Naive B cell (primary cell): ENCODE measurements at regions not wholly inside any gene's neighbourhood (a gene's known extent, or its start where the extent isn't known, plus 50 kb on each side); places are given as distances from the start of the nearest gene placed in this dataset.

Experiments used
- ATAC-seq, 2 donors: fragments of 150-1000 bp; cut with Tn5 transposase; 2 replicates each; pipeline ENCODE4 v1.10.0; 2021; ENCODE audit warnings: low read depth in 2 of 2, mild to moderate bottlenecking in 2 of 2, moderate library complexity in 2 of 2
- DNase-seq: peaks from one replicate; pipeline ENCODE4 v3.0.0; 2022
- H3K27ac Mint-ChIP-seq, 6 donors: one replicate each; pipeline ENCODE4 v1.8.0; 2020 to 2022; ENCODE audit warnings: mild to moderate bottlenecking in 6 of 6, mixed read lengths in 6 of 6, moderate library complexity in 5 of 6, inconsistent platforms in 2 of 6
- H3K27me3 Mint-ChIP-seq, 3 donors: one replicate each; pipeline ENCODE4 v1.8.0; 2021 to 2022; ENCODE audit warnings: mixed read lengths in 3 of 3, mild to moderate bottlenecking in 1 of 3
- H3K36me3 Mint-ChIP-seq, 2 donors: one replicate each; pipeline ENCODE4 v1.8.0; 2020 to 2022; ENCODE audit warnings: mixed read lengths in 2 of 2, inconsistent platforms in 1 of 2, mild to moderate bottlenecking in 1 of 2
- H3K4me1 Mint-ChIP-seq, 3 donors: one replicate each; pipeline ENCODE4 v1.8.0; 2020 to 2022; ENCODE audit warnings: mixed read lengths in 3 of 3, inconsistent platforms in 1 of 3, mild to moderate bottlenecking in 1 of 3, moderate library complexity in 1 of 3
- H3K4me3 Mint-ChIP-seq, 8 donors: one replicate each; pipeline ENCODE4 v1.8.0; 2020 to 2022; ENCODE audit warnings: mild to moderate bottlenecking in 8 of 8, mixed read lengths in 8 of 8, moderate library complexity in 8 of 8, inconsistent platforms in 2 of 8
- H3K9me3 Mint-ChIP-seq, 7 donors: one replicate each; pipeline ENCODE4 v1.8.0; 2020 to 2022; ENCODE audit warnings: mixed read lengths in 7 of 7, mild to moderate bottlenecking in 5 of 7, inconsistent platforms in 2 of 7, moderate library complexity in 1 of 7

GRCh38 chr15:23897531-23897930, 210.4 kb upstream of the NDN start:
- H3K9me3 Mint-ChIP-seq = peaks cover 5 to 16% (median 15%) of the 10 kb centered on the region in 7 donors
- H3K27me3 Mint-ChIP-seq = no peaks in the 10 kb centered on the region
- H3K27ac Mint-ChIP-seq = no peak overlapping the region
- no peaks in the 10 kb centered on the region for H3K36me3 Mint-ChIP-seq
- ATAC-seq (no peak), DNase-seq (no peak)
- H3K4me1 Mint-ChIP-seq = no peaks in the 10 kb centered on the region
- no peak overlapping the region for H3K4me3 Mint-ChIP-seq

- Mint-ChIP-seq H3K4me1 (no peaks in the 10 kb centered on the region), H3K27me3 (no peaks in the 10 kb centered on the region), H3K36me3 (no peaks in the 10 kb centered on the region), H3K4me3 (no peak overlapping the region), H3K27ac (no peak overlapping the region), H3K9me3 (peaks cover 0 to 12% (median 1%) of the 10 kb centered on the region in 7 donors)
- DNase-seq (no peak), ATAC-seq (no peak)
Observed at GRCh38 chr15:23910030-23910429, 222.9 kb upstream of the NDN start.

- Mint-ChIP-seq H3K4me3 (no peak overlapping the region), H3K4me1 (no peaks in the 10 kb centered on the region), H3K9me3 (peaks cover 0 to 12% (median 1%) of the 10 kb centered on the region in 7 donors), H3K36me3 (no peaks in the 10 kb centered on the region), H3K27ac (no peak overlapping the region), H3K27me3 (no peaks in the 10 kb centered on the region)
- no peak for DNase-seq
- no peak for ATAC-seq
Observed at GRCh38 chr15:23912191-23912590, 225.1 kb upstream of the NDN start.

GRCh38 chr15:23913081-23913480, 226.0 kb upstream of the NDN start:
- no peak overlapping the region for H3K27ac Mint-ChIP-seq
- H3K9me3 Mint-ChIP-seq = peaks cover 0 to 12% (median 1%) of the 10 kb centered on the region in 7 donors
- H3K4me1 Mint-ChIP-seq = no peaks in the 10 kb centered on the region
- no peaks in the 10 kb centered on the region for H3K36me3 Mint-ChIP-seq
- no peaks in the 10 kb centered on the region for H3K27me3 Mint-ChIP-seq
- DNase-seq (no peak), ATAC-seq (no peak)
- no peak overlapping the region for H3K4me3 Mint-ChIP-seq

- ATAC-seq = no peak
- H3K9me3 Mint-ChIP-seq = peaks cover 0 to 12% (median 1%) of the 10 kb centered on the region in 7 donors
Observed at GRCh38 chr15:23913635-23914034, 226.5 kb upstream of the NDN start.

GRCh38 chr15:23924686-23925085, 237.6 kb upstream of the NDN start:
- H3K9me3 Mint-ChIP-seq = peaks cover 0 to 13% (median 4%) of the 10 kb centered on the region in 7 donors
- no peak for DNase-seq
- H3K27ac Mint-ChIP-seq = no peak overlapping the region
- ATAC-seq = no peak
- H3K36me3 Mint-ChIP-seq = no peaks in the 10 kb centered on the region
- H3K4me3 Mint-ChIP-seq = no peak overlapping the region
- H3K27me3 Mint-ChIP-seq = no peaks in the 10 kb centered on the region
- H3K4me1 Mint-ChIP-seq = no peaks in the 10 kb centered on the region

More at GRCh38 chr15:23913635-23914034, 226.5 kb upstream of the NDN start:
- no peak overlapping the region for H3K4me3 Mint-ChIP-seq
- no peaks in the 10 kb centered on the region for H3K36me3 Mint-ChIP-seq
- no peak overlapping the region for H3K27ac Mint-ChIP-seq
- H3K4me1 Mint-ChIP-seq = no peaks in the 10 kb centered on the region
- no peak for DNase-seq
- no peaks in the 10 kb centered on the region for H3K27me3 Mint-ChIP-seq

- ATAC-seq (no peak), DNase-seq (no peak)
- Mint-ChIP-seq H3K4me1 (no peaks in the 10 kb centered on the region), H3K27ac (no peak overlapping the region), H3K4me3 (no peak overlapping the region), H3K27me3 (no peaks in the 10 kb centered on the region), H3K9me3 (peaks cover 0 to 8% (median 6%) of the 10 kb centered on the region in 7 donors), H3K36me3 (no peaks in the 10 kb centered on the region)
Observed at GRCh38 chr15:23954931-23955330, 267.8 kb upstream of the NDN start.

- no peaks in the 10 kb centered on the region for H3K4me1 Mint-ChIP-seq
- H3K27ac Mint-ChIP-seq = no peak overlapping the region
- ATAC-seq = no peak
- H3K27me3 Mint-ChIP-seq = no peaks in the 10 kb centered on the region
- no peak overlapping the region for H3K4me3 Mint-ChIP-seq
- DNase-seq = no peak
- no peaks in the 10 kb centered on the region for H3K36me3 Mint-ChIP-seq
- peaks cover 3 to 28% (median 7%) of the 10 kb centered on the region in 7 donors for H3K9me3 Mint-ChIP-seq
Observed at GRCh38 chr15:23983500-23984259, 296.6 kb upstream of the NDN start.

GRCh38 chr15:23994273-23994672, 307.2 kb upstream of the NDN start:
- peaks cover 18 to 46% (median 24%) of the 10 kb centered on the region in 7 donors for H3K9me3 Mint-ChIP-seq
- H3K27ac Mint-ChIP-seq = no peak overlapping the region
- H3K27me3 Mint-ChIP-seq = no peaks in the 10 kb centered on the region
- no peaks in the 10 kb centered on the region for H3K36me3 Mint-ChIP-seq
- H3K4me1 Mint-ChIP-seq = no peaks in the 10 kb centered on the region
- DNase-seq (no peak), ATAC-seq (no peak)
- no peak overlapping the region for H3K4me3 Mint-ChIP-seq

GRCh38 chr15:23998056-23998455, 311.0 kb upstream of the NDN start:
- Mint-ChIP-seq H3K4me1 (no peaks in the 10 kb centered on the region), H3K36me3 (no peaks in the 10 kb centered on the region), H3K27me3 (no peaks in the 10 kb centered on the region), H3K9me3 (peaks cover 14 to 38% (median 25%) of the 10 kb centered on the region in 7 donors), H3K27ac (no peak overlapping the region), H3K4me3 (no peak overlapping the region)
- DNase-seq (no peak), ATAC-seq (no peak)

- Mint-ChIP-seq H3K27me3 (no peaks in the 10 kb centered on the region), H3K27ac (no peak overlapping the region), H3K4me3 (no peak overlapping the region), H3K9me3 (peaks cover 4 to 30% (median 13%) of the 10 kb centered on the region in 7 donors), H3K4me1 (no peaks in the 10 kb centered on the region), H3K36me3 (no peaks in the 10 kb centered on the region)
- ATAC-seq (no peak), DNase-seq (no peak)
Observed at GRCh38 chr15:24008476-24008875, 321.4 kb upstream of the NDN start.

GRCh38 chr15:24017470-24017869, 330.4 kb upstream of the NDN start:
- ATAC-seq (no peak), DNase-seq (no peak)
- H3K27me3 Mint-ChIP-seq = no peaks in the 10 kb centered on the region
- H3K4me3 Mint-ChIP-seq = no peak overlapping the region
- H3K9me3 Mint-ChIP-seq = peaks cover 0 to 11% (median 4%) of the 10 kb centered on the region in 7 donors
- H3K36me3 Mint-ChIP-seq = no peaks in the 10 kb centered on the region
- H3K4me1 Mint-ChIP-seq = no peaks in the 10 kb centered on the region
- H3K27ac Mint-ChIP-seq = no peak overlapping the region

GRCh38 chr15:24039683-24040082, 352.6 kb upstream of the NDN start:
- Mint-ChIP-seq H3K4me3 (no peak overlapping the region), H3K36me3 (no peaks in the 10 kb centered on the region), H3K27me3 (no peaks in the 10 kb centered on the region), H3K4me1 (no peaks in the 10 kb centered on the region), H3K9me3 (peaks cover 11 to 31% (median 18%) of the 10 kb centered on the region in 7 donors), H3K27ac (no peak overlapping the region)
- DNase-seq (no peak), ATAC-seq (no peak)

- Mint-ChIP-seq H3K4me1 (no peaks in the 10 kb centered on the region), H3K27me3 (no peaks in the 10 kb centered on the region), H3K4me3 (peak overlapping the region in 1 of 8 donors; percentile 44), H3K9me3 (peaks cover 0 to 12% (median 6%) of the 10 kb centered on the region in 7 donors), H3K27ac (no peak overlapping the region), H3K36me3 (no peaks in the 10 kb centered on the region)
- DNase-seq (no peak), ATAC-seq (no peak)
Observed at GRCh38 chr15:24054547-24055245, 367.6 kb upstream of the NDN start.
